Activated naive CD4-positive, alpha-beta T cell treated with anti-CD3 and anti-CD28 coated beads for 36 hours (primary cell): ENCODE measurements at regions not wholly inside any gene's neighbourhood (a gene's known extent, or its start where the extent isn't known, plus 50 kb on each side); places are given as distances from the start of the nearest gene placed in this dataset.
"Not testable (repeated sequence)": the region's sequence is repeated elsewhere in the genome, so short reads cannot be mapped to it uniquely, and the experiment has no call there.

ENCODE experiments used
- CTCF ChIA-PET: fragments of 350-600 bp; sonication (Branson Sonifier 250); formaldehyde crosslinking; loops from one replicate; lab custom pipeline; 2021; ENCODE audit warnings: antibody characterized with exemption; lab: Charles Lee
- DNase-seq: peaks from one replicate; pipeline ENCODE4 v3.0.0-alpha.2; 2020
- H3K27ac Mint-ChIP-seq: one replicate; pipeline ENCODE4 v1.8.0; 2021; ENCODE audit warnings: mild to moderate bottlenecking, mixed read lengths
- H3K27me3 Mint-ChIP-seq: one replicate; pipeline ENCODE4 v1.8.0; 2021; ENCODE audit warnings: low read depth, mixed read lengths
- H3K36me3 Mint-ChIP-seq: one replicate; pipeline ENCODE4 v1.8.0; 2021; ENCODE audit warnings: low read depth, mixed read lengths
- H3K4me1 Mint-ChIP-seq: one replicate; pipeline ENCODE4 v1.8.0; 2021; ENCODE audit warnings: low read depth, mixed read lengths
- H3K4me3 Mint-ChIP-seq: one replicate; pipeline ENCODE4 v1.8.0; 2021; ENCODE audit warnings: mild to moderate bottlenecking, moderate library complexity, mixed read lengths
- H3K9me3 Mint-ChIP-seq: one replicate; pipeline ENCODE4 v1.8.0; 2021; ENCODE audit warnings: mixed read lengths
- intact Hi-C: fragments of 100-400 bp; cut with micrococcal nuclease; formaldehyde crosslinking; loops from one replicate; pipeline ENCODE4 v1.15.1; 2023

DNA sequence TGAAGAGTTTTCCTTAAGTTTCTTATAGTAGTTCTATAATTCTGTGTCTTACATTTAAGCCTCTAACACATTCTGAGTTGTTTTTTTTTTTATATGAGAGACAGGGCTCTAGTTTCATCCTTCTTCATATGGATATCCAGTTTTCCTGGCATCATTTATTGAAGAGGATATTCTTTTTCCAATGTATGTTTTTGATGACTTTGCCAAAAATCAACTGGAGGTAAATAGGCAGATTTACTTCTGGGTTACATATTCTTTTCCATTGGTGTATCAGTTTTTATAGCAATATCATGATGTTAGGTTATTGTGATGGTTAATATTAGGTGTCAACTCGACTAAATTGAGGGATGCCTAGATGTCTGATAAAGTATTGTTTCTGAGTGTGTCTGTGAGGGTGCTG lies 650.7 kb upstream of the GRID2 start:
- no peaks in the 10 kb centered on the region for H3K27me3 Mint-ChIP-seq
- H3K4me3 Mint-ChIP-seq, result no peak overlapping the region

DNA sequence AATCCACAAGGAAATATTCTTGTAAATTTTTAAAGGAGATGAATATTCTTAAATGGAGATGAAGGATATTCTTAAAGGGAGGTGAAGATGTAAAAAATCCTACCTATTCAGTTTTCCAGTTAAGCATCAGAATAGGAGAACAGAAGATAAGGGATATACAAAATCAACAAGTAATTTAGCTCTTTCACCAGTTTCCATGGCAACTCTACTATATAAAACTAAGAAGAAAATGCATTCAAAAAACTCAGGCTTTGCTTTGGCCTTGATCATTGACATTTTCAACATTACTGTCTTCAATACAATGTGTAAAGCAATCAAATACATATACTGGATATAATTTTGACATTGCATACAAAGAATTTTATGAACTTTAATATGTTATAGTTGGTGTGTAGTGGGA lies 622.7 kb upstream of the GRID2 start:
- CTCF ChIA-PET, result no interaction called here
- Mint-ChIP-seq H3K9me3 (peaks cover 14% of the 10 kb centered on the region), H3K4me3 (no peak overlapping the region), H3K27ac (no peak overlapping the region), H3K27me3 (no peaks in the 10 kb centered on the region), H3K36me3 (no peaks in the 10 kb centered on the region), H3K4me1 (no peaks in the 10 kb centered on the region)
- no peak for DNase-seq
- intact Hi-C loops, result no loop called here

More for the DNA sequence above, 650.7 kb upstream of the GRID2 start:
- H3K4me1 Mint-ChIP-seq, result no peaks in the 10 kb centered on the region
- no peak overlapping the region for H3K27ac Mint-ChIP-seq
- H3K9me3 Mint-ChIP-seq, result peaks cover 13% of the 10 kb centered on the region
- no peaks in the 10 kb centered on the region for H3K36me3 Mint-ChIP-seq
- CTCF ChIA-PET, result no interaction called here
- intact Hi-C loops, result no loop called here
- DNase-seq, result no peak

DNA sequence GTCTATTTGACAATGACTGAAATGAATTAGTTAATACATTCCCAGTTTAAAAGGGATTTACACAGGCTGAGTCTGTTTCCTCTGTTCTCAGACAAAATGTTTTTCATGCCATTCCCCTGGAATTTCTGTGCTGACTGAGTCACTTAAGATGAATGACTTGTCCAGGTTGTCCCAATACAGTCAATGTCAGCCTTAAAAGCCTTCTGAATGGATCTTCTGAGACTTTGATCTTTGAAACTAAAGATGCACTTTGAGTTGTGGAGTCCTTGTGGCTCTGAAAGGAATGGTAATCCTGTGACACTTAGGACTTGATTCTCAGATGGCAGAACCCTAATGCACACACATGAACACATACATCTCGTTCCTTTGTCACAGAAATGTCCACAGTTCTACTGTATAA lies 622.2 kb upstream of the GRID2 start:
- Mint-ChIP-seq H3K27me3 (no peaks in the 10 kb centered on the region), H3K36me3 (no peaks in the 10 kb centered on the region), H3K4me1 (no peaks in the 10 kb centered on the region), H3K4me3 (no peak overlapping the region), H3K9me3 (peaks cover 14% of the 10 kb centered on the region), H3K27ac (no peak overlapping the region)
- CTCF ChIA-PET, result no interaction called here
- DNase-seq, result no peak
- intact Hi-C loops, result no loop called here

DNA sequence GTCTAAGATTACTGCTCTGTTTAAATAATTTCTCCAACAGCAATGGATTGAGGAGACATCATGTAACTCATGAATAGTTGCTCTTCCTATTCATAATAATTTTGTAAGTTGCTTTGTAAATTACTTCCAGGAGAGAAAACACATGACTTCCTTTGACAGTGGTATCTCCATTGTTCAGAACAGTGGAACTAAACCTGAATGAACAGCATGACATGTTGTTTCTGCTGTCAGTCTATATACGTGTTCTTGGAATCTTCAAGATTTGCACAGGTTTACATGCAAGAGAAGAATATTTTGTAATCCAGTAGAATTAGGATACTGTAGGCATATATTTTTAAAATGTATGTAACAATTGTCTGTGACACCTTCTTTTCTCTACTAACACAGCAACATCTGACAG lies 618.8 kb upstream of the GRID2 start:
- no peaks in the 10 kb centered on the region for H3K36me3 Mint-ChIP-seq
- CTCF ChIA-PET, result no interaction called here
- H3K4me1 Mint-ChIP-seq, result no peaks in the 10 kb centered on the region
- H3K27me3 Mint-ChIP-seq, result no peaks in the 10 kb centered on the region
- H3K4me3 Mint-ChIP-seq, result no peak overlapping the region
- no peak for DNase-seq
- H3K9me3 Mint-ChIP-seq, result peaks cover 7% of the 10 kb centered on the region
- H3K27ac Mint-ChIP-seq, result no peak overlapping the region
- intact Hi-C loops, result no loop called here

DNA sequence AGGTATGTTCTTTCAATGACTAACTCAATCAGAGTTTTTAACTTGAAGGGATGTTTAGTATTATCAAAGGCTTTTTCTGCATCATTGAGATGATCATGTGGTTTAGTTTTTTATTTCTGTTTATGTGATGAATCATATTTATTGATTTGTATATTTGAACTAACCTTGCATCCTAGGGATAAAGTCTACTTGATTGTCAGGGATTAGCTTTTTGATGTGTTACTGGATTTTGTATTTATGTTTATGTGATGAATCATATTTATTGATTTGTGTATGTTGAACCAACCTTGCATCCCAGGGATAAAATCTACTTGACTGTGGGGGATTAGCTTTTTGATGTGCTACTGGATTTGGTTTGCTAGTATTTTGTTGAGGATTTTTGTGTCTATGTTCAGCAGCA lies 615.4 kb upstream of the GRID2 start:
- peaks cover 11% of the 10 kb centered on the region for H3K9me3 Mint-ChIP-seq
- H3K36me3 Mint-ChIP-seq, result no peaks in the 10 kb centered on the region
- no peaks in the 10 kb centered on the region for H3K27me3 Mint-ChIP-seq
- H3K4me3 Mint-ChIP-seq, result no peak overlapping the region
- CTCF ChIA-PET, result no interaction called here
- DNase-seq, result no peak
- no peaks in the 10 kb centered on the region for H3K4me1 Mint-ChIP-seq
- intact Hi-C loops, result no loop called here
- no peak overlapping the region for H3K27ac Mint-ChIP-seq

DNA sequence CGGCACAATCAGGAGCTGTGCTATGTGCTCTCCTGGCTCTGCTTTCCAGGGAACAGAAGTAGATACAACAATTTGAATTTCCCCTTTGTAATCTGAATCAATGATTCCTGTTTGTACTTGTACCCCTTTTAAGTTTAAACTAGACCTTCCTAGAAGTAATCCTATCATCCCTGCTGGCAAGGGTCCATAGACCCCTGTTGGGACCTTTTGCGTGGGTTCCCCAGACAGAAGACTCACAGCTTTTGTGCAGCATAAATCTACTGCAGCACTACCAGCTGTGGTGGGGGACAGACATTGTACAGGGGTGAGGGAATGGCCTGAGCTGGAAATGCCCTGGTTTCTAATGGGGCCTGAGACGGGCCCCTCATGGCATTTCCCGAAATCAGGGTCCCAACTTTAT lies 604.1 kb upstream of the GRID2 start:
- H3K4me3 Mint-ChIP-seq, H3K36me3 Mint-ChIP-seq, H3K27ac Mint-ChIP-seq, CTCF ChIA-PET, H3K27me3 Mint-ChIP-seq, H3K4me1 Mint-ChIP-seq, DNase-seq, intact Hi-C loops: not testable (repeated sequence)
- peaks cover 12% of the 10 kb centered on the region for H3K9me3 Mint-ChIP-seq

DNA sequence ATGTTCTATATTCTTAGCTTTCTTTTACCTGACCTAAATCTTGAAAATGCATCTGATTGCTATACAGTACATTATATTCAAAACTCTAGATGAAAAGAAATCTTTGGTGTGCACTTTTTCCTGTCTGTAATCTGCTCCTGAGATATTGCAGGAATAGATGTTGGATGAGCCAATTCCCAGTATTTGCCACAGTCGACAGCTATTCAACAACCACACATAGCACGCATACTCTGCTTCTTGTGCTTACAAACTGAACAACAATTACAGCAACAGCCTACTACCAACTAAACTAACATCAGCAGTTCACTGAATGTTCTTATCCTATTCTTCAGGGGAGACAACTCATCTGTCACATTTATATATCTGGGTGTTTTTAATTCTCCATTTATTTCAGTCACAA lies 573.9 kb upstream of the GRID2 start:
- Mint-ChIP-seq H3K36me3 (no peaks in the 10 kb centered on the region), H3K4me3 (no peak overlapping the region), H3K9me3 (peaks cover 1% of the 10 kb centered on the region), H3K27me3 (no peaks in the 10 kb centered on the region), H3K4me1 (no peaks in the 10 kb centered on the region), H3K27ac (no peak overlapping the region)
- DNase-seq, result no peak
- CTCF ChIA-PET, result no interaction called here
- intact Hi-C loops, result no loop called here

DNA sequence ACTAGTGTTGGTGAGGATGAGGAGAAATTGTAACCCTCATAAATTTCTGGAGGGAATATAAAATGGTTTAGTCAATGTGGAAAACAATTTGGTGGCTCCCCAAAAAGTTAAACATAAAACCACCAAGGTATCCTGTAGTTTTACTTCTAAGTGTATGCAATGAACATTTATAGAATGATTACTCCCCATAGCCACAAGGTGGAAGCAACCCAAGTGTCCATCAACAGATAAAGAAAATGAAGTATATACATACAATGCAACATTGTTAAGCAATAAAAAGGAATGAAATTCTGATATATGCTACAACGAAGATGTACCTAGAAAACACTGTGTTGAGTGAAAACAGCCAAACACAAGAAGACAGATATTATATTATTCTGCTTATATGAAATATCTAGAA lies 569.1 kb upstream of the GRID2 start:
- DNase-seq, result no peak
- H3K27me3 Mint-ChIP-seq, result no peaks in the 10 kb centered on the region
- intact Hi-C loops, result no loop called here
- no peaks in the 10 kb centered on the region for H3K36me3 Mint-ChIP-seq
- H3K27ac Mint-ChIP-seq, result no peak overlapping the region
- H3K9me3 Mint-ChIP-seq, result peaks cover 1% of the 10 kb centered on the region
- H3K4me3 Mint-ChIP-seq, result no peak overlapping the region
- H3K4me1 Mint-ChIP-seq, result no peaks in the 10 kb centered on the region
- CTCF ChIA-PET, result no interaction called here

DNA sequence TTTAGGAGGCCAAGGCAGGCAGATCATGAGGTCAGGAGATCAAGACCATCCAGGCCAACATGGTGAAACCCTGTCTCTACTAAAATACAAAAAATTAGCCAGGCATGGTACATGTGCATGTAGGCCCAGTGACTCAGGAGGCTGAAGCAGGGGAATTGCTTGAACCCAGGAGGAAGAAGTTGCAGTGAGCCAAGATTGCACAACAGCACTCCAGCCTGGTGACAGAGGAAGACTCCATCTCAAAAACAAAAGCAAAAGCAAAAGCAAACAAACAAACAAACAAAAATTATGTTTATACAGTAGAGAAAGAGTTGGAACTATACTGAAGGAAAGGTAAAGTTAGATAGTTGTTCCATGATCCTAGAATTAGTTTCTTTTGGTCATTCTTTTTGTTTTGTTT lies 564.9 kb upstream of the GRID2 start:
- intact Hi-C loops, H3K4me1 Mint-ChIP-seq, H3K9me3 Mint-ChIP-seq, H3K27me3 Mint-ChIP-seq, H3K36me3 Mint-ChIP-seq, DNase-seq, CTCF ChIA-PET, H3K27ac Mint-ChIP-seq, H3K4me3 Mint-ChIP-seq: not testable (repeated sequence)

DNA sequence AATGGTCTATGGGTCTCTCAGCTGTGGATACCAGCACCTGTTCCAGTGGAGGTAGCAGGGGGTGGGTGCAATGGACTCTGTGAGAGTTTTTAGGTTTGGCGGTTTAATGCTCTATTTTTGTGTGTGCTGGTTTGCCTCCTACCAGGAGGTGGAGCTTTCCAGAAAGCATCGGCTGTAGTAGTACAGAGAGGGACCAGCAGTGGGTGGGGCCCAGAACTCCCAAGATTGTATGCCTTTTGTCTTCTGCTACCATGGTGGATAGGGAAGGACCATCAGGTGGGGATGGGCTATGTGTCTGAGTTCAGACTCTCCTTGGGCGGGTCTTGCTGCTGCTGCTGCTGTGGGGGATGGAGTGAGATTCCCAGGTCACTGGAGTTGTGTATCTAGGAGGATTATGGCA lies 557.2 kb upstream of the GRID2 start:
- DNase-seq, result no peak
- CTCF ChIA-PET, result no interaction called here
- H3K27me3 Mint-ChIP-seq, result no peaks in the 10 kb centered on the region
- no peaks in the 10 kb centered on the region for H3K36me3 Mint-ChIP-seq
- no peak overlapping the region for H3K27ac Mint-ChIP-seq
- H3K4me1 Mint-ChIP-seq, result no peaks in the 10 kb centered on the region
- intact Hi-C loops, result no loop called here
- H3K9me3 Mint-ChIP-seq, result peaks cover 11% of the 10 kb centered on the region
- no peak overlapping the region for H3K4me3 Mint-ChIP-seq

DNA sequence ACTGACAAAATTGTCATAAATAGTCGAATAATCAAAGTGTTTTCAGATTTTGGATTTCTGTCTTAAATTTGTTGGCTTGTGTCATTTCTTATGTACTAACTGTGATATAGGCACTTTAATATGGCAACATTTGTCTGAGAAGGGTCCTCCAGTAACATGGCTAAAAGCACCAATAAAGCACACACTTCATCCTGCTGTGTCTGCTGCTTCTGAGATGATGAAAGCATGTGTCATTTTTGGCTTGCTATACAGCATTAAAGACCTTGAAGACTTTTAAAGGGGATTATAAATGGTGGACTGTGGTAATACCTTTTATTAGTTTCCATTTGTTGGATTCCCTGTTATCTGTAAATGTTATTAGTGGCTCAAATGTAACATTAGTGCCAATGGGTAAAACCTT lies 551.8 kb upstream of the GRID2 start:
- Mint-ChIP-seq H3K27me3 (no peaks in the 10 kb centered on the region), H3K4me1 (no peaks in the 10 kb centered on the region), H3K4me3 (no peak overlapping the region), H3K36me3 (no peaks in the 10 kb centered on the region), H3K27ac (no peak overlapping the region), H3K9me3 (peaks cover 5% of the 10 kb centered on the region)
- no peak for DNase-seq
- intact Hi-C loops, result no loop called here
- CTCF ChIA-PET, result interaction anchor here (0.7 kb wide), 1 partner anchor 251 kb away, joined by 3 read pairs; no protein-coding TSS in a partner anchor

DNA sequence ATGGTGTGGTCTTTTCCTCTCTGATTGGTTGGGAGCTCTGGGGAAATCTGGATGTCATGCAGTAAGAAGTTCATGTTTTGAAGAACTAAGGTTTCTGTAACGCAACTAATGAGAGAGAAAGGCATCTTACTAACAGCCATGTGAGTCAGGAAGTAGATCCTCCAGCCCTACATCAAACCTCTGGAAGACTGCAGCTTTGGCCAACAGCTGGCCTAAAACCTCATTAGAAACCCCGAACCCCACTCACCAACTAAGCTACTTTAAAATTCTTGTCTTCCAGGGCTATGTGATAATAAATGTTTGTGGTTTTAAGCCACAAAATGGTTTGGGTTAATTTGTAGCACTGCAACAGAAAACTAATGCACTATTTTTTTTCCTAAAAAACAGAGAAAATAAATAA lies 549.0 kb upstream of the GRID2 start:
- Mint-ChIP-seq H3K27ac (no peak overlapping the region), H3K36me3 (no peaks in the 10 kb centered on the region), H3K4me1 (no peaks in the 10 kb centered on the region), H3K4me3 (no peak overlapping the region), H3K27me3 (no peaks in the 10 kb centered on the region), H3K9me3 (peaks cover 5% of the 10 kb centered on the region)
- intact Hi-C loops, result no loop called here
- CTCF ChIA-PET, result no interaction called here
- DNase-seq, result no peak

DNA sequence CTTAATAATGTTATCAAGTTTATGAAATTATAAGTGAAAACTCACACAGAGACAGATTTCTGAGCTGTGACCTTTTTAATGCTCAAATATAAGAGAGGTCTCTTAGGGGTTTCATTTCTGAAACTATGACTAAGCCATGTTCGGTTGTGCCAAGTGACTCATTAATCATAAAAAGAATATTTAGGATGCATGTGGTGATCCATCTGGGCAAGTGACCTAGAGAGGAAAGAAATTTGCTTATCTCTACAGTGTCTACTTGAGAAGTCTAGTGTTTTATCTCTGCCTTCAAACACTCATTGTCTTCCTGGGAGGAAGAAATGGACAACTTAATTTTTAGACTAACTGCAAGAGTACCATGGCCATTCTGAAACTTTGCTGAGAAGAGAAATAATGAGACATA lies 545.3 kb upstream of the GRID2 start:
- no peak overlapping the region for H3K27ac Mint-ChIP-seq
- no peaks in the 10 kb centered on the region for H3K4me1 Mint-ChIP-seq
- no peaks in the 10 kb centered on the region for H3K27me3 Mint-ChIP-seq
- no peaks in the 10 kb centered on the region for H3K36me3 Mint-ChIP-seq
- H3K4me3 Mint-ChIP-seq, result no peak overlapping the region
- CTCF ChIA-PET, result no interaction called here
- intact Hi-C loops, result no loop called here
- H3K9me3 Mint-ChIP-seq, result no peaks in the 10 kb centered on the region
- DNase-seq, result no peak

DNA sequence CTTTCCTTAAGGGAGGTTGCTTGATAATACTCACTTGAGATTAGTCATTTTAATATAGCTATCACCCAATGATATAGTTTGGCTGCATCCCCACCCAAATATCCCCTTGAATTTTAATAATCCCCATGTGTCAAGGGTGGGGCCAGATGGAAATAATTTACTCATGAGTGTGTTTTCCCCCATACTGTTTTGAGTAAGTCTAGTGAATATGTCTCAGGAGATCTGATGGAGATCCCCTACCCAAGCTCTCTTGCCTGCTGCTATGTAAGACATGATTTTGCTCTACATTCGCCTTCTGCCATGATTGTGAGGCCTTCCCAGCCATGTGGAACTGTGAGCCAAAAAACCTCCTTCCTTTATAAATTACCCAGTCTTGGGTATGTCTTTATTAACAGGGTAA lies 539.7 kb upstream of the GRID2 start:
- H3K4me3 Mint-ChIP-seq, result no peak overlapping the region
- CTCF ChIA-PET, result no interaction called here
- no peaks in the 10 kb centered on the region for H3K4me1 Mint-ChIP-seq
- peaks cover 1% of the 10 kb centered on the region for H3K9me3 Mint-ChIP-seq
- intact Hi-C loops, result no loop called here
- no peak for DNase-seq
- no peak overlapping the region for H3K27ac Mint-ChIP-seq
- no peaks in the 10 kb centered on the region for H3K27me3 Mint-ChIP-seq
- H3K36me3 Mint-ChIP-seq, result no peaks in the 10 kb centered on the region
